Tongue (tissue), 1 donor: ENCODE measurements at regions not wholly inside any gene's neighbourhood (a gene's known extent, or its start where the extent isn't known, plus 50 kb on each side); places are given as distances from the start of the nearest gene placed in this dataset.
A peak's percentile ranks its signal among the peaks of the same experiment; 100 is the strongest.
"Not testable (repeated sequence)": the region's sequence is repeated elsewhere in the genome, so short reads cannot be mapped to it uniquely, and the experiment has no call there.

ENCODE experiments used
- DNase-seq: peaks from one replicate; pipeline ENCODE4 v3.0.0-alpha.2; 2015

GRCh38 chr6:50962213-50962759 lies 143.6 kb downstream of the TFAP2B start:
- no peak for DNase-seq

GRCh38 chr6:50963952-50964351 lies 145.3 kb downstream of the TFAP2B start:
- DNase-seq: no peak

GRCh38 chr6:50965495-50965894 lies 146.8 kb downstream of the TFAP2B start:
- no peak for DNase-seq

- no peak for DNase-seq
Measured at GRCh38 chr6:50966532-50966931, 147.9 kb downstream of the TFAP2B start.

GRCh38 chr6:50966986-50967385 lies 148.3 kb downstream of the TFAP2B start:
- no peak for DNase-seq

- DNase-seq: not testable (repeated sequence)
Measured at GRCh38 chr6:50968246-50968645, 149.6 kb downstream of the TFAP2B start.

GRCh38 chr6:50970908-50971307 lies 152.2 kb downstream of the TFAP2B start:
- peak; percentile 40 for DNase-seq

- no peak for DNase-seq
Measured at GRCh38 chr6:50973464-50973863, 154.8 kb downstream of the TFAP2B start.

GRCh38 chr6:50974319-50974718 lies 155.6 kb downstream of the TFAP2B start:
- DNase-seq: no peak

- no peak for DNase-seq
Measured at GRCh38 chr6:50975216-50975615, 156.5 kb downstream of the TFAP2B start.

- DNase-seq: no peak
Measured at GRCh38 chr6:50976907-50977306, 158.2 kb downstream of the TFAP2B start.

- DNase-seq: no peak
Measured at GRCh38 chr6:50977796-50978195, 159.1 kb downstream of the TFAP2B start.

GRCh38 chr6:50978380-50979170 lies 159.9 kb downstream of the TFAP2B start:
- DNase-seq: no peak

- no peak for DNase-seq
Measured at GRCh38 chr6:50979171-50979525, 160.5 kb downstream of the TFAP2B start.

GRCh38 chr6:50984135-50984534 lies 165.5 kb downstream of the TFAP2B start:
- DNase-seq: no peak

- no peak for DNase-seq
Measured at GRCh38 chr6:50986319-50986718, 167.6 kb downstream of the TFAP2B start.

- no peak for DNase-seq
Measured at GRCh38 chr6:50989123-50989522, 170.5 kb downstream of the TFAP2B start.

- no peak for DNase-seq
Measured at GRCh38 chr6:50990750-50991446, 172.2 kb downstream of the TFAP2B start.

- DNase-seq: no peak
Measured at GRCh38 chr6:50992232-50992631, 173.6 kb downstream of the TFAP2B start.

- DNase-seq: no peak
Measured at GRCh38 chr6:50992704-50993625, 174.3 kb downstream of the TFAP2B start.

- no peak for DNase-seq
Measured at GRCh38 chr6:50993941-50994720, 175.5 kb downstream of the TFAP2B start.

- DNase-seq: no peak
Measured at GRCh38 chr6:50995036-50995435, 176.4 kb downstream of the TFAP2B start.
